ENCODE measurements at regions not wholly inside any gene's neighbourhood (a gene's known extent, or its start where the extent isn't known, plus 50 kb on each side); places are given as distances from the start of the nearest gene placed in this dataset.

GRCh38 chr5:126284977-126285696, 138.1 kb upstream of the GRAMD2B start:
- TF ChIP-seq POLR2A (IDR thresholded peaks at IDR 0.05) (no peak), CTCF (IDR thresholded peaks at IDR 0.05) (no peak)

Measured in lower leg skin (tissue), 3 donors.